ENCODE measurements at regions not wholly inside any gene's neighbourhood (a gene's known extent, or its start where the extent isn't known, plus 50 kb on each side); places are given as distances from the start of the nearest gene placed in this dataset.

GRCh38 chr4:36493251-36493650 lies 211.8 kb downstream of the DTHD1 start:
- WGBS, 2 donors: 82 to 86% methylated on average over 1 of the region's 1 CpG
- no peaks in the 10 kb centered on the region for H3K9me3 ChIP-seq
- no peaks in the 10 kb centered on the region for H3K36me3 ChIP-seq (ENCODE audit: low read depth, missing control alignments)
- intact Hi-C loops (cut with DNase I; ENCODE audit: low total_unique reads): no loop called here
- H3K4me1 ChIP-seq: no peaks in the 10 kb centered on the region
- DNase-seq: no peak
- TF ChIP-seq CTCF (IDR thresholded peaks at IDR 0.05): no peak
- no peak for TF ChIP-seq POLR2A (IDR thresholded peaks at IDR 0.05)
- H3K4me3 ChIP-seq: no peak overlapping the region
- H3K27me3 ChIP-seq: no peaks in the 10 kb centered on the region
- H3K27ac ChIP-seq: no peak overlapping the region

GRCh38 chr4:36494016-36494415 lies 212.6 kb downstream of the DTHD1 start:
- DNase-seq: no peak
- Histone ChIP-seq H3K27ac (no peak overlapping the region), H3K4me1 (no peaks in the 10 kb centered on the region), H3K27me3 (no peaks in the 10 kb centered on the region), H3K4me3 (no peak overlapping the region), H3K9me3 (no peaks in the 10 kb centered on the region), H3K36me3 (ENCODE audit: low read depth, missing control alignments) (no peaks in the 10 kb centered on the region)
- TF ChIP-seq CTCF (IDR thresholded peaks at IDR 0.05) (no peak), POLR2A (IDR thresholded peaks at IDR 0.05) (no peak)
- WGBS, 2 donors: 72 to 77% methylated on average over 2 of the region's 2 CpGs
- intact Hi-C loops (cut with DNase I; ENCODE audit: low total_unique reads): no loop called here

- 56 to 78% methylated on average over 2 of the region's 2 CpGs for WGBS, 2 donors
- Histone ChIP-seq H3K4me3 (no peak overlapping the region), H3K27ac (no peak overlapping the region), H3K4me1 (no peaks in the 10 kb centered on the region), H3K9me3 (no peaks in the 10 kb centered on the region), H3K27me3 (no peaks in the 10 kb centered on the region), H3K36me3 (ENCODE audit: low read depth, missing control alignments) (no peaks in the 10 kb centered on the region)
- intact Hi-C loops (cut with DNase I; ENCODE audit: low total_unique reads): no loop called here
- TF ChIP-seq CTCF (IDR thresholded peaks at IDR 0.05) (no peak), POLR2A (IDR thresholded peaks at IDR 0.05) (no peak)
- DNase-seq: no peak
Measured at GRCh38 chr4:36494747-36495146, 213.3 kb downstream of the DTHD1 start.

GRCh38 chr4:36502350-36502749 lies 220.9 kb downstream of the DTHD1 start:
- Histone ChIP-seq H3K36me3 (ENCODE audit: low read depth, missing control alignments) (no peaks in the 10 kb centered on the region), H3K9me3 (no peaks in the 10 kb centered on the region), H3K27me3 (no peaks in the 10 kb centered on the region), H3K4me3 (no peak overlapping the region), H3K4me1 (no peaks in the 10 kb centered on the region), H3K27ac (no peak overlapping the region)
- DNase-seq: no peak
- intact Hi-C loops (cut with DNase I; ENCODE audit: low total_unique reads): no loop called here
- TF ChIP-seq CTCF (IDR thresholded peaks at IDR 0.05) (no peak), POLR2A (IDR thresholded peaks at IDR 0.05) (no peak)

GRCh38 chr4:36508394-36508793 lies 227.0 kb downstream of the DTHD1 start:
- Histone ChIP-seq H3K27ac (no peak overlapping the region), H3K9me3 (no peaks in the 10 kb centered on the region), H3K27me3 (no peaks in the 10 kb centered on the region), H3K4me3 (no peak overlapping the region), H3K36me3 (ENCODE audit: low read depth, missing control alignments) (no peaks in the 10 kb centered on the region), H3K4me1 (no peaks in the 10 kb centered on the region)
- 83% methylated on average over 2 of the region's 2 CpGs for WGBS, 2 donors
- TF ChIP-seq CTCF (IDR thresholded peaks at IDR 0.05): no peak
- TF ChIP-seq POLR2A (IDR thresholded peaks at IDR 0.05): no peak
- intact Hi-C loops (cut with DNase I; ENCODE audit: low total_unique reads): no loop called here
- DNase-seq: no peak
